ENCODE measurements at regions not wholly inside any gene's neighbourhood (a gene's known extent, or its start where the extent isn't known, plus 50 kb on each side); places are given as distances from the start of the nearest gene placed in this dataset.

DNA sequence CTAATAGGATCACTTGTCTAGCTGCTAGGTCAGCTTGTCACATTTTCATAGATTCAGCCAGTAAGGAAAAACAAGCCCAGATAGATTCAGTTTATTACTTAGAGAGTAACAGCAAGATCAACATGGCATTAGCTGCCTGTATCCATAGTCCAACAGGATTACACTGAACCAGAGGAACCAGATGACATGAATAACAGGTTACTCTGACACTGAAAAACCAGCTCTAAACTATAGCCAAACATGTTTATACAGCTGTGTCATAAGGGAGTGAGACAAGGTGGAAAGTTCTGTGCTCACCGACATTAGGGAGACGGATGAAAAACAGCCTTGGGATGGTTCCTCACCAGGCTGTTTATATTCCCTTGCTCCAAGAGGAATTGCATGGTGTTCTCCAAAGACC is 102.9 kb upstream of the EOLA2 start:
- Histone ChIP-seq H3K27me3 (ENCODE audit: control insufficient read depth, insufficient read depth, low read length) (no peaks in the 10 kb centered on the region), H3K4me3 (ENCODE audit: low read depth, low read length) (no peak overlapping the region), H3K36me3 (ENCODE audit: control insufficient read depth, insufficient read depth, low read length) (no peaks in the 10 kb centered on the region)
- DNase-seq (ENCODE audit: low read depth), result no peak
- TF ChIP-seq, protein P1, sequence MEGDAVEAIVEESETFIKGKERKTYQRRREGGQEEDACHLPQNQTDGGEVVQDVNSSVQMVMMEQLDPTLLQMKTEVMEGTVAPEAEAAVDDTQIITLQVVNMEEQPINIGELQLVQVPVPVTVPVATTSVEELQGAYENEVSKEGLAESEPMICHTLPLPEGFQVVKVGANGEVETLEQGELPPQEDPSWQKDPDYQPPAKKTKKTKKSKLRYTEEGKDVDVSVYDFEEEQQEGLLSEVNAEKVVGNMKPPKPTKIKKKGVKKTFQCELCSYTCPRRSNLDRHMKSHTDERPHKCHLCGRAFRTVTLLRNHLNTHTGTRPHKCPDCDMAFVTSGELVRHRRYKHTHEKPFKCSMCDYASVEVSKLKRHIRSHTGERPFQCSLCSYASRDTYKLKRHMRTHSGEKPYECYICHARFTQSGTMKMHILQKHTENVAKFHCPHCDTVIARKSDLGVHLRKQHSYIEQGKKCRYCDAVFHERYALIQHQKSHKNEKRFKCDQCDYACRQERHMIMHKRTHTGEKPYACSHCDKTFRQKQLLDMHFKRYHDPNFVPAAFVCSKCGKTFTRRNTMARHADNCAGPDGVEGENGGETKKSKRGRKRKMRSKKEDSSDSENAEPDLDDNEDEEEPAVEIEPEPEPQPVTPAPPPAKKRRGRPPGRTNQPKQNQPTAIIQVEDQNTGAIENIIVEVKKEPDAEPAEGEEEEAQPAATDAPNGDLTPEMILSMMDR (IDR thresholded peaks at IDR 0.05; ENCODE audit: insufficient read depth, low read length, poor library complexity, severe bottlenecking), result no peak

GRCh38 chrX:150044556-150044955 is 106.3 kb upstream of the EOLA2 start:
- TF ChIP-seq, protein P1 (IDR thresholded peaks at IDR 0.05; ENCODE audit: insufficient read depth, low read length, poor library complexity, severe bottlenecking), result no peak
- Histone ChIP-seq H3K36me3 (ENCODE audit: control insufficient read depth, insufficient read depth, low read length) (no peaks in the 10 kb centered on the region), H3K4me3 (ENCODE audit: low read depth, low read length) (no peak overlapping the region), H3K27me3 (ENCODE audit: control insufficient read depth, insufficient read depth, low read length) (no peaks in the 10 kb centered on the region)
- DNase-seq (ENCODE audit: low read depth), result no peak

GRCh38 chrX:150047818-150048217 is 109.5 kb upstream of the EOLA2 start:
- no peak overlapping the region for H3K4me3 ChIP-seq (ENCODE audit: low read depth, low read length)
- no peak for DNase-seq (ENCODE audit: low read depth)
- H3K36me3 ChIP-seq (ENCODE audit: control insufficient read depth, insufficient read depth, low read length), result no peaks in the 10 kb centered on the region
- no peaks in the 10 kb centered on the region for H3K27me3 ChIP-seq (ENCODE audit: control insufficient read depth, insufficient read depth, low read length)
- TF ChIP-seq, protein P1 (IDR thresholded peaks at IDR 0.05; ENCODE audit: insufficient read depth, low read length, poor library complexity, severe bottlenecking), result no peak

DNA sequence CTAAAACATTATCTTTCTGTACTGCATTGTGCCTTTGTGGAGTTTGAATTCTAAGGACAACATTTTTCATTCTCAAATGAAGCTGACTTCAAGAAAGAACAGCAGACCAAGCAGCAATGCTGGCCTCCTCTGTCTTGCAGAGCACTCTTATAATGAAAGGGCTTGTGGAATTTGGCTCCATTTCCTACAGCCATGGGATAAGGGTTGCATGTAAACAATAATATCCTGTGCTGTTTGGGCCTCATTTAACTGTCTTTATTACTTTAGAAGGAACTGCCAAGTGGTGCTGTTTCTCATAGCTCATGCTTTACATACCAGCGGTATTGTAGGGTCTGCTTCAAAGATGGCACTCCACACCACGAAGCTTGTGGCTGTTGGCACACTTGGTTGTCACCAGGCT is 111.4 kb upstream of the EOLA2 start:
- TF ChIP-seq, protein P1 (IDR thresholded peaks at IDR 0.05; ENCODE audit: insufficient read depth, low read length, poor library complexity, severe bottlenecking), result no peak

DNA sequence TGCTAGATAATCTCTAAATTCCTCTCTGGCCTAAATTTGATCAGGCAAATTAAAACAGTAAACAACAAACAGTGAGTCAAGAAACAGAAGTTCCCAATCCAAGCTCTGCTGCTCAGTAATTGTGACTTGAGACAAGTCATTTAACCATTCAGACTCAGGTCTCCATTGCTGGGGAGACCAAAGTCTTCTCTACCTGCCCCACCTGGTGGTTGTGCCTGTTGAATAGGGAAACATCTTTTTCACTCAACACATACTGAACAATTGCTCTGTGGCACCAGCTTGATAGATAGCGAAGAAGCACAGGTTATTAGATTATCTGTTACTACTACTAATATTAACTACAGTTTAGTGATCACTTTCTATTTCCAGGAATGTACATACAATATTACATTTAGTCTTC is 112.1 kb upstream of the EOLA2 start:
- DNase-seq (ENCODE audit: low read depth), result no peak
- TF ChIP-seq, protein P1 (IDR thresholded peaks at IDR 0.05; ENCODE audit: insufficient read depth, low read length, poor library complexity, severe bottlenecking), result no peak

More for the DNA sequence above, 111.4 kb upstream of the EOLA2 start:
- no peaks in the 10 kb centered on the region for H3K36me3 ChIP-seq (ENCODE audit: control insufficient read depth, insufficient read depth, low read length)
- no peak for DNase-seq (ENCODE audit: low read depth)
- H3K4me3 ChIP-seq (ENCODE audit: low read depth, low read length), result no peak overlapping the region
- H3K27me3 ChIP-seq (ENCODE audit: control insufficient read depth, insufficient read depth, low read length), result no peaks in the 10 kb centered on the region

GRCh38 chrX:150051096-150051495 is 112.8 kb upstream of the EOLA2 start:
- H3K36me3 ChIP-seq (ENCODE audit: control insufficient read depth, insufficient read depth, low read length), result no peaks in the 10 kb centered on the region
- TF ChIP-seq, protein P1 (IDR thresholded peaks at IDR 0.05; ENCODE audit: insufficient read depth, low read length, poor library complexity, severe bottlenecking), result no peak
- H3K27me3 ChIP-seq (ENCODE audit: control insufficient read depth, insufficient read depth, low read length), result no peaks in the 10 kb centered on the region
- H3K4me3 ChIP-seq (ENCODE audit: low read depth, low read length), result no peak overlapping the region
- DNase-seq (ENCODE audit: low read depth), result no peak

More for the DNA sequence above, 112.1 kb upstream of the EOLA2 start:
- H3K36me3 ChIP-seq (ENCODE audit: control insufficient read depth, insufficient read depth, low read length), result no peaks in the 10 kb centered on the region
- H3K4me3 ChIP-seq (ENCODE audit: low read depth, low read length), result no peak overlapping the region
- no peaks in the 10 kb centered on the region for H3K27me3 ChIP-seq (ENCODE audit: control insufficient read depth, insufficient read depth, low read length)
